ENCODE measurements at regions not wholly inside any gene's neighbourhood (a gene's known extent, or its start where the extent isn't known, plus 50 kb on each side); places are given as distances from the start of the nearest gene placed in this dataset.

DNA sequence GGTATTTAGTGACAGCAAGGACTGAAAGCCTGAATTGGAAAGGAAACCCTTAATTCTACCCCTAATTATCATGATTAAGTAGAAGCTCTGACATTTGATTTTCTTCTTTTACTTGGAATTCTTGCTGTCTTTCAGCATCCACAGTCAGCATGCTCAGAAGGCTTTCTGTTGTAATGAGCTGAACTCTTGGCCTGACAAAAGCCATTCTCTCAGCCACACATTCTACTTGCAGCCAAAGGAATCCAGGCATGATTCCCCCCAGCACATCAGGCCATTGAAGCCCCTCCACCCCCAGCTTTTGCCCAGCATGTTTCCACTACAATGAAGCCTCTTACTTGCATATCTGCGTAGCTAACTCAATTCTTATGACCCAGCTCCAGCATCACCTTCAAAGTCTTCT lies 94.3 kb upstream of the FRMD4A start:
- TF ChIP-seq POLR2A (IDR thresholded peaks at IDR 0.05): no peak
- TF ChIP-seq, protein P1, sequence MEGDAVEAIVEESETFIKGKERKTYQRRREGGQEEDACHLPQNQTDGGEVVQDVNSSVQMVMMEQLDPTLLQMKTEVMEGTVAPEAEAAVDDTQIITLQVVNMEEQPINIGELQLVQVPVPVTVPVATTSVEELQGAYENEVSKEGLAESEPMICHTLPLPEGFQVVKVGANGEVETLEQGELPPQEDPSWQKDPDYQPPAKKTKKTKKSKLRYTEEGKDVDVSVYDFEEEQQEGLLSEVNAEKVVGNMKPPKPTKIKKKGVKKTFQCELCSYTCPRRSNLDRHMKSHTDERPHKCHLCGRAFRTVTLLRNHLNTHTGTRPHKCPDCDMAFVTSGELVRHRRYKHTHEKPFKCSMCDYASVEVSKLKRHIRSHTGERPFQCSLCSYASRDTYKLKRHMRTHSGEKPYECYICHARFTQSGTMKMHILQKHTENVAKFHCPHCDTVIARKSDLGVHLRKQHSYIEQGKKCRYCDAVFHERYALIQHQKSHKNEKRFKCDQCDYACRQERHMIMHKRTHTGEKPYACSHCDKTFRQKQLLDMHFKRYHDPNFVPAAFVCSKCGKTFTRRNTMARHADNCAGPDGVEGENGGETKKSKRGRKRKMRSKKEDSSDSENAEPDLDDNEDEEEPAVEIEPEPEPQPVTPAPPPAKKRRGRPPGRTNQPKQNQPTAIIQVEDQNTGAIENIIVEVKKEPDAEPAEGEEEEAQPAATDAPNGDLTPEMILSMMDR (IDR thresholded peaks at IDR 0.05): no peak
